GM23338 (cell line): ENCODE measurements at regions not wholly inside any gene's neighbourhood (a gene's known extent, or its start where the extent isn't known, plus 50 kb on each side); places are given as distances from the start of the nearest gene placed in this dataset.

Experiments used
- ATAC-seq: fragments of 200-7000 bp; cut with Tn5 transposase; 3 replicates; pipeline ENCODE4 v1.9.1; 2020
- DNase-seq: peaks from one replicate; pipeline ENCODE4 v3.0.0-alpha.2; 2015; ENCODE audit warnings: low spot score
- H2AFZ ChIP-seq: fragments of 200-600 bp; sonication (generic); 2 replicates; pipeline ENCODE4 v1.8.0; 2016; ENCODE audit warnings: antibody characterized with exemption, mild to moderate bottlenecking, moderate library complexity
- H3F3A ChIP-seq: fragments of 200-600 bp; sonication (generic); replicated peaks from 2 replicates; pipeline ENCODE4 v1.8.0; 2017; ENCODE audit warnings: antibody characterized with exemption, mixed run types, low read depth
- H3K27ac ChIP-seq: fragments of 200-600 bp; sonication (generic); 2 replicates; pipeline ENCODE4 v1.6.1; 2016; ENCODE audit warnings: low read depth
- H3K27me3 ChIP-seq: fragments of 200-600 bp; sonication (generic); 2 replicates; pipeline ENCODE4 v1.8.0; 2016; ENCODE audit warnings: mild to moderate bottlenecking, mixed run types, moderate library complexity; ENCODE audit not compliant: insufficient read depth
- H3K36me3 ChIP-seq: fragments of 200-600 bp; sonication (generic); 2 replicates; pipeline ENCODE4 v1.8.0; 2016; ENCODE audit warnings: mild to moderate bottlenecking; ENCODE audit not compliant: insufficient read depth
- H3K4me1 ChIP-seq: fragments of 200-600 bp; sonication (generic); 2 replicates; pipeline ENCODE4 v1.8.0; 2016; ENCODE audit warnings: mild to moderate bottlenecking, moderate library complexity; ENCODE audit not compliant: insufficient read depth
- H3K4me2 ChIP-seq: fragments of 200-600 bp; sonication (generic); 2 replicates; pipeline ENCODE4 v1.7.1; 2017; ENCODE audit warnings: mixed run types
- H3K4me3 ChIP-seq: fragments of 200-600 bp; sonication (generic); 2 replicates; pipeline ENCODE4 v1.6.1; 2016; ENCODE audit warnings: mixed run types
- H3K79me2 ChIP-seq: fragments of 200-600 bp; sonication (generic); replicated peaks from 2 replicates; pipeline ENCODE4 v1.8.0; 2017; ENCODE audit warnings: mild to moderate bottlenecking; ENCODE audit not compliant: insufficient read depth
- H3K9me2 ChIP-seq: fragments of 200-600 bp; sonication (generic); 2 replicates; pipeline ENCODE4 v1.8.0; 2017; ENCODE audit not compliant: insufficient read depth
- H4K20me1 ChIP-seq: fragments of 200-600 bp; sonication (generic); replicated peaks from 2 replicates; pipeline ENCODE4 v1.8.0; 2017; ENCODE audit warnings: mild to moderate bottlenecking; ENCODE audit not compliant: insufficient read depth
- H3K27ac Mint-ChIP-seq: 2 replicates; pipeline ENCODE4 v1.8.0; 2020; ENCODE audit warnings: inconsistent platforms, mild to moderate bottlenecking, moderate library complexity, mixed read lengths
- H3K27me3 Mint-ChIP-seq: 3 replicates; pipeline ENCODE4 v1.8.0; 2022; ENCODE audit warnings: low read depth, mild to moderate bottlenecking, moderate library complexity, mixed read lengths, inconsistent platforms; ENCODE audit not compliant: insufficient read depth, poor library complexity
- H3K36me3 Mint-ChIP-seq: 3 replicates; pipeline ENCODE4 v1.8.0; 2021; ENCODE audit warnings: low read depth, mild to moderate bottlenecking, inconsistent platforms, moderate library complexity, mixed read lengths
- H3K4me1 Mint-ChIP-seq: 3 replicates; pipeline ENCODE4 v1.8.0; 2020; ENCODE audit warnings: mild to moderate bottlenecking, inconsistent platforms, mixed read lengths
- H3K4me3 Mint-ChIP-seq: 3 replicates; pipeline ENCODE4 v1.8.0; 2021; ENCODE audit warnings: moderate library complexity, mild to moderate bottlenecking, inconsistent platforms, mixed read lengths
- H3K9me3 Mint-ChIP-seq: 3 replicates; pipeline ENCODE4 v1.8.0; 2020; ENCODE audit warnings: moderate library complexity, mild to moderate bottlenecking, inconsistent platforms, mixed read lengths
- EZH2 ChIP-seq: fragments of 200-600 bp; sonication (generic); IDR thresholded peaks from one replicate; pipeline ENCODE4 v1.8.0; 2017; ENCODE audit warnings: antibody characterized with exemption, mild to moderate bottlenecking, low read depth; ENCODE audit not compliant: unreplicated experiment
- EZH2phosphoT487 ChIP-seq: fragments of 200-600 bp; sonication (generic); IDR thresholded peaks from one replicate; pipeline ENCODE4 v1.8.1; 2018; ENCODE audit warnings: antibody characterized with exemption; ENCODE audit not compliant: unreplicated experiment
- JUNB ChIP-seq: IDR thresholded peaks from one replicate; pipeline ENCODE4 v1.6.1; 2016; ENCODE audit warnings: antibody characterized with exemption; ENCODE audit not compliant: unreplicated experiment
- NANOG ChIP-seq: IDR thresholded peaks from 2 replicates; pipeline ENCODE4 v1.6.1; 2016; ENCODE audit warnings: antibody characterized with exemption, borderline replicate concordance
- POLR2AphosphoS5 ChIP-seq: IDR thresholded peaks from 2 replicates; pipeline ENCODE4 v1.6.1; 2016; ENCODE audit warnings: antibody characterized with exemption, low read depth
- STAT1 ChIP-seq: IDR thresholded peaks from one replicate; pipeline ENCODE4 v1.6.1; 2016; ENCODE audit warnings: antibody characterized with exemption; ENCODE audit not compliant: unreplicated experiment
- ZNF114 ChIP-seq: fragments of 250-450 bp; sonication (Bioruptor Pico); IDR thresholded peaks from 2 replicates; pipeline ENCODE4 v1.5.0; 2020; ENCODE audit warnings: mild to moderate bottlenecking, moderate library complexity
- ZNF331 ChIP-seq: fragments of 250-450 bp; sonication (Bioruptor Pico); IDR thresholded peaks from 2 replicates; pipeline ENCODE4 v1.5.0; 2020; ENCODE audit warnings: low read depth, mild to moderate bottlenecking, moderate library complexity
- TF ChIP-seq, protein P1 (sequence below): IDR thresholded peaks from one replicate; pipeline ENCODE4 v1.6.1; 2018; ENCODE audit warnings: antibody characterized with exemption; ENCODE audit not compliant: unreplicated experiment
- TF ChIP-seq, protein P2 (sequence below): IDR thresholded peaks from 2 replicates; pipeline ENCODE4 v1.6.1; 2016; ENCODE audit warnings: antibody characterized with exemption

DNA sequence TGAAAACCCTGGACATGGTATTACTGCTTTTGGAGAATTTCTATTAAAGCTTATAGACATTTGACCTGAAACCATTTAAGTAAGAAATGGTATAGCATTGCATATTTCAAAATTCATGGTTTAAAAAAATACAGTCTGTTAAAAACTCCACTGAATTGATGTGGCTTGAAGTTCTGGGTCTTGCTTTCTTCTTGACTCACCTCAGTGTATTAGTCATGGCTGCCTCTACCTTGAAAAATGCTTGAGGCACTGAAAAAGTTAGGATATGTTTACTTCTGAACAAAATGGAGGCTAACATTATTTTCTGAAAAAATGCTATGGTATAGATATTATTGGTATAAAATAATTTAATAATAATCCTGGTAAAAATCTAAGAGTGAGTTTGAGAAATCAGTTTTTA lies 349.2 kb downstream of the AASDHPPT start (continued):
- TF ChIP-seq ZNF114 (CRISPR knock-in tag) (no peak), NANOG (no peak)
- TF ChIP-seq, protein P1, sequence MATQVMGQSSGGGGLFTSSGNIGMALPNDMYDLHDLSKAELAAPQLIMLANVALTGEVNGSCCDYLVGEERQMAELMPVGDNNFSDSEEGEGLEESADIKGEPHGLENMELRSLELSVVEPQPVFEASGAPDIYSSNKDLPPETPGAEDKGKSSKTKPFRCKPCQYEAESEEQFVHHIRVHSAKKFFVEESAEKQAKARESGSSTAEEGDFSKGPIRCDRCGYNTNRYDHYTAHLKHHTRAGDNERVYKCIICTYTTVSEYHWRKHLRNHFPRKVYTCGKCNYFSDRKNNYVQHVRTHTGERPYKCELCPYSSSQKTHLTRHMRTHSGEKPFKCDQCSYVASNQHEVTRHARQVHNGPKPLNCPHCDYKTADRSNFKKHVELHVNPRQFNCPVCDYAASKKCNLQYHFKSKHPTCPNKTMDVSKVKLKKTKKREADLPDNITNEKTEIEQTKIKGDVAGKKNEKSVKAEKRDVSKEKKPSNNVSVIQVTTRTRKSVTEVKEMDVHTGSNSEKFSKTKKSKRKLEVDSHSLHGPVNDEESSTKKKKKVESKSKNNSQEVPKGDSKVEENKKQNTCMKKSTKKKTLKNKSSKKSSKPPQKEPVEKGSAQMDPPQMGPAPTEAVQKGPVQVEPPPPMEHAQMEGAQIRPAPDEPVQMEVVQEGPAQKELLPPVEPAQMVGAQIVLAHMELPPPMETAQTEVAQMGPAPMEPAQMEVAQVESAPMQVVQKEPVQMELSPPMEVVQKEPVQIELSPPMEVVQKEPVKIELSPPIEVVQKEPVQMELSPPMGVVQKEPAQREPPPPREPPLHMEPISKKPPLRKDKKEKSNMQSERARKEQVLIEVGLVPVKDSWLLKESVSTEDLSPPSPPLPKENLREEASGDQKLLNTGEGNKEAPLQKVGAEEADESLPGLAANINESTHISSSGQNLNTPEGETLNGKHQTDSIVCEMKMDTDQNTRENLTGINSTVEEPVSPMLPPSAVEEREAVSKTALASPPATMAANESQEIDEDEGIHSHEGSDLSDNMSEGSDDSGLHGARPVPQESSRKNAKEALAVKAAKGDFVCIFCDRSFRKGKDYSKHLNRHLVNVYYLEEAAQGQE: no peak
- TF ChIP-seq, protein P2, sequence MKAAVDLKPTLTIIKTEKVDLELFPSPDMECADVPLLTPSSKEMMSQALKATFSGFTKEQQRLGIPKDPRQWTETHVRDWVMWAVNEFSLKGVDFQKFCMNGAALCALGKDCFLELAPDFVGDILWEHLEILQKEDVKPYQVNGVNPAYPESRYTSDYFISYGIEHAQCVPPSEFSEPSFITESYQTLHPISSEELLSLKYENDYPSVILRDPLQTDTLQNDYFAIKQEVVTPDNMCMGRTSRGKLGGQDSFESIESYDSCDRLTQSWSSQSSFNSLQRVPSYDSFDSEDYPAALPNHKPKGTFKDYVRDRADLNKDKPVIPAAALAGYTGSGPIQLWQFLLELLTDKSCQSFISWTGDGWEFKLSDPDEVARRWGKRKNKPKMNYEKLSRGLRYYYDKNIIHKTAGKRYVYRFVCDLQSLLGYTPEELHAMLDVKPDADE: no peak

DNA sequence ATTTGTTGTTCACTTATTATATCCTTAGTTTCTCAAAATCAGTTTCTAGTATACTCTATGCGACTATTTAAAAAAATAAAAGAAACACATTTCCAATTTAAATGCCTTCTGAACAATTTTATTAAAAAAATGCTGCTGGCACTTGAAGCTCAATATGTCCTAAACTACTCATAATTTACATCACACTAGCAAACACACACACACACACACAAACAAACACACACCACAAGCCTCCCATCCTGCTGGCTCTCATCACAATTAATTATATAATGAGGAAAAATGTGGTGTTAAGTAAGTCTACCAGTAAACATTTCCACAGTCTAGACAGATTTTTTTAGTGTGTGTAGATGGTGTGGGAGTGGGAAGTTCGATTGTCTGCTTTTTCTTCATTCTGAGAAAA lies 350.3 kb downstream of the AASDHPPT start:
- Histone ChIP-seq H4K20me1 (no peaks in the 10 kb centered on the region), H3K4me2 (no peak overlapping the region), H3F3A (no peaks in the 10 kb centered on the region), H3K9me2 (no peaks in the 10 kb centered on the region), H3K4me3 (no peak overlapping the region), H3K27ac (no peak overlapping the region), H3K27me3 (no peaks in the 10 kb centered on the region), H3K4me1 (peaks cover 9% of the 10 kb centered on the region), H2AFZ (no peak overlapping the region), H3K79me2 (no peaks in the 10 kb centered on the region), H3K36me3 (no peaks in the 10 kb centered on the region)
- DNase-seq: no peak
- Mint-ChIP-seq H3K9me3 (no peaks in the 10 kb centered on the region), H3K4me3 (no peak overlapping the region), H3K36me3 (no peaks in the 10 kb centered on the region), H3K27me3 (no peaks in the 10 kb centered on the region), H3K27ac (no peak overlapping the region), H3K4me1 (peaks cover 11% of the 10 kb centered on the region; the same call in 2 of the 3 replicates)
- no peak for ATAC-seq
- no peak for TF ChIP-seq JUNB
- TF ChIP-seq NANOG: no peak
- TF ChIP-seq POLR2AphosphoS5: no peak
- no peak for TF ChIP-seq ZNF114 (CRISPR knock-in tag)
- no peak for TF ChIP-seq EZH2
- TF ChIP-seq, protein P2: no peak

DNA sequence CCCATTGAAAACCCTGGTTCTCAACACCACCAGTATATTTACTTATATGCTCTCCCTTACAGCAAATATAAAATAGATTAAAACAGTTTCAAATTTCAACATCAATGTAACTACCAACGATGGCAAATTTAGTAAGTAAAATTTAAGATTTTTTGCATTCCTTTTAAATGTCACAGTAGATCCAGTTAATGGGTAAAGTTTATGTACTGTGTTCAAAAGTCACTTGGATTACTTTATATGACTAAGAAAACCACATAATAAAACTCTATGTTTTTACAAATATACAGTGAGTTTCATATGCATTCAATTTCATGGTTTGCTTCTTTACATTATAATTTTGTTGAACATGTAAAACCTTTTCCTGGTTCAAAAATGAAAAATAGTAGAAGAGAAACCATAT lies 364.6 kb downstream of the AASDHPPT start:
- H3K4me3 Mint-ChIP-seq: no peak overlapping the region
- Histone ChIP-seq H3F3A (no peaks in the 10 kb centered on the region), H3K27ac (no peak overlapping the region), H3K4me2 (no peak overlapping the region), H3K9me2 (no peaks in the 10 kb centered on the region), H3K36me3 (no peaks in the 10 kb centered on the region), H3K4me1 (no peaks in the 10 kb centered on the region), H4K20me1 (no peaks in the 10 kb centered on the region), H2AFZ (no peak overlapping the region), H3K27me3 (no peaks in the 10 kb centered on the region), H3K4me3 (no peak overlapping the region), H3K79me2 (no peaks in the 10 kb centered on the region)
- no peak overlapping the region for H3K27ac Mint-ChIP-seq
- H3K27me3 Mint-ChIP-seq: no peaks in the 10 kb centered on the region
- DNase-seq (no peak), ATAC-seq (no peak)
- H3K9me3 Mint-ChIP-seq: no peaks in the 10 kb centered on the region
- H3K4me1 Mint-ChIP-seq: peaks cover 5% of the 10 kb centered on the region
- no peaks in the 10 kb centered on the region for H3K36me3 Mint-ChIP-seq
- TF ChIP-seq NANOG (no peak), EZH2 (no peak), POLR2AphosphoS5 (no peak), ZNF114 (CRISPR knock-in tag) (no peak), JUNB (no peak), EZH2phosphoT487 (no peak), ZNF331 (CRISPR knock-in tag) (no peak), STAT1 (no peak)
- TF ChIP-seq, protein P1: no peak
- TF ChIP-seq, protein P2: no peak
